Type B pancreatic cell (in vitro differentiated cells): ENCODE measurements at regions not wholly inside any gene's neighbourhood (a gene's known extent, or its start where the extent isn't known, plus 50 kb on each side); places are given as distances from the start of the nearest gene placed in this dataset.

Source experiments
- DNase-seq: peaks from one replicate; pipeline ENCODE4 v3.0.0; 2021; ENCODE audit warnings: mixed read lengths; ENCODE audit not compliant: unreplicated experiment; ENCODE audit errors: extremely low spot score
- H3K27ac Mint-ChIP-seq: 2 replicates; pipeline ENCODE4 v1.8.0; 2021; ENCODE audit warnings: mild to moderate bottlenecking, mixed read lengths
- H3K27me3 Mint-ChIP-seq: 2 replicates; pipeline ENCODE4 v1.8.0; 2021; ENCODE audit warnings: mixed read lengths
- H3K36me3 Mint-ChIP-seq: 2 replicates; pipeline ENCODE4 v1.8.0; 2021; ENCODE audit warnings: mixed read lengths
- H3K4me1 Mint-ChIP-seq: one replicate; pipeline ENCODE4 v1.8.0; 2021; ENCODE audit warnings: mixed read lengths; ENCODE audit not compliant: unreplicated experiment
- H3K4me3 Mint-ChIP-seq: 2 replicates; pipeline ENCODE4 v1.8.0; 2021; ENCODE audit warnings: mild to moderate bottlenecking, mixed read lengths
- H3K9me3 Mint-ChIP-seq: 2 replicates; pipeline ENCODE4 v1.8.0; 2021; ENCODE audit warnings: mixed read lengths
- TF ChIP-seq, protein P1 (sequence below): fragments of 200-600 bp; sonication (generic); conservative IDR thresholded peaks from 2 replicates; pipeline ENCODE4 v1.5.0; 2021; ENCODE audit warnings: antibody characterized with exemption, mild to moderate bottlenecking

DNA sequence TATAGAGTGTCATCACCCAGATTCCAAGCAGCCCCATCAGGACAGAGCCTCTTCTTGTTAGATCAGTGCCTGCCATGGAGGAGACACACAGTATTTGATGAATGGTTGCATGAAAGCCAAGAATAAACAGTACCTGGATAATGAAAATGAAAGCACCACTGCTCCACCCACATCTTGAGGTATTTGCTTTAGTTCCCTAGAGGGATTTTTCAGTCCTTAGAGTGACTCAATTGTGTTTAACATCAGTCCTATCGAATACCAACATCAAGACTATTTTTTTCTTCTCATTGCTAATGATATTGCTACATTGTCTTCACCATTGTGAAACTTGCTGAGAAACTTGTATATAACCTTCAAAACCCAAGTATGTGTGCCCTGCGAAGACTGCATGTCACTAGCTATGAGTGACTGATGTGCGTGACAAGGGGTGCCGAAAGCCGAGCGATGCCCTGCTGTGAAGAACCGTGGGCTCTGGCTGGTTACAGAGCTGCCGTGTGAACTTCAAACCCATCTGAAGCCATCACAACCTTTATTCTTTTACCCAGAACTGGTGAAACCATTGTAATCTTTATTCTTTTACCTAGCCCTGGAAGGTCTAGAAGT is 211.3 kb upstream of the FAT1 start:
- peak overlapping the region; percentile 89 for H3K27ac Mint-ChIP-seq
- H3K4me1 Mint-ChIP-seq = peaks cover 29% of the 10 kb centered on the region
- peak overlapping the region; percentile 38 for H3K4me3 Mint-ChIP-seq
- TF ChIP-seq, protein P1, sequence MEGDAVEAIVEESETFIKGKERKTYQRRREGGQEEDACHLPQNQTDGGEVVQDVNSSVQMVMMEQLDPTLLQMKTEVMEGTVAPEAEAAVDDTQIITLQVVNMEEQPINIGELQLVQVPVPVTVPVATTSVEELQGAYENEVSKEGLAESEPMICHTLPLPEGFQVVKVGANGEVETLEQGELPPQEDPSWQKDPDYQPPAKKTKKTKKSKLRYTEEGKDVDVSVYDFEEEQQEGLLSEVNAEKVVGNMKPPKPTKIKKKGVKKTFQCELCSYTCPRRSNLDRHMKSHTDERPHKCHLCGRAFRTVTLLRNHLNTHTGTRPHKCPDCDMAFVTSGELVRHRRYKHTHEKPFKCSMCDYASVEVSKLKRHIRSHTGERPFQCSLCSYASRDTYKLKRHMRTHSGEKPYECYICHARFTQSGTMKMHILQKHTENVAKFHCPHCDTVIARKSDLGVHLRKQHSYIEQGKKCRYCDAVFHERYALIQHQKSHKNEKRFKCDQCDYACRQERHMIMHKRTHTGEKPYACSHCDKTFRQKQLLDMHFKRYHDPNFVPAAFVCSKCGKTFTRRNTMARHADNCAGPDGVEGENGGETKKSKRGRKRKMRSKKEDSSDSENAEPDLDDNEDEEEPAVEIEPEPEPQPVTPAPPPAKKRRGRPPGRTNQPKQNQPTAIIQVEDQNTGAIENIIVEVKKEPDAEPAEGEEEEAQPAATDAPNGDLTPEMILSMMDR = no peak
- DNase-seq = no peak
- H3K36me3 Mint-ChIP-seq = no peaks in the 10 kb centered on the region
- peaks cover 5% of the 10 kb centered on the region for H3K9me3 Mint-ChIP-seq
- no peaks in the 10 kb centered on the region for H3K27me3 Mint-ChIP-seq

DNA sequence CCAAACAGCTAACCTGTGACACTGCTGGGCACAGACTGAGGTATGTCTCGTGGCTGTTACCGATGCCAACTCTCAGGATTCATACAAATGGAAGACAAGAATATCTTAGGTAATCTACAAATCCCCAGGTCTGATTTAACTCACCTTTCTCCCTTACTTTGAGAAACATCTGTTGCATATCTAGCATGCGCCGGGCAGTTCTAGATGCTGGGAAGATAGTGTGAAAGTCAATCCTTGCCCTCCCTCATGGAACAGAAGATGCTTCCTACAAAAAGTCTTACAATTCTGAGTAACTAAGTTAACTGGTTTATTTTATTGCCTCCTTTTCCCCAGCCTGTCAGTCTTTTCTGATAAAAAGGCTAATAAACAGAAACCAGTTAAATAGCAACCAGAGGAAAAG is 212.2 kb upstream of the FAT1 start:
- Mint-ChIP-seq H3K36me3 (no peaks in the 10 kb centered on the region), H3K27me3 (no peaks in the 10 kb centered on the region), H3K27ac (peak overlapping the region; percentile 89), H3K4me3 (no peak overlapping the region), H3K4me1 (peaks cover 29% of the 10 kb centered on the region), H3K9me3 (peaks cover 2% of the 10 kb centered on the region)
- TF ChIP-seq, protein P1 = no peak
- DNase-seq = no peak

DNA sequence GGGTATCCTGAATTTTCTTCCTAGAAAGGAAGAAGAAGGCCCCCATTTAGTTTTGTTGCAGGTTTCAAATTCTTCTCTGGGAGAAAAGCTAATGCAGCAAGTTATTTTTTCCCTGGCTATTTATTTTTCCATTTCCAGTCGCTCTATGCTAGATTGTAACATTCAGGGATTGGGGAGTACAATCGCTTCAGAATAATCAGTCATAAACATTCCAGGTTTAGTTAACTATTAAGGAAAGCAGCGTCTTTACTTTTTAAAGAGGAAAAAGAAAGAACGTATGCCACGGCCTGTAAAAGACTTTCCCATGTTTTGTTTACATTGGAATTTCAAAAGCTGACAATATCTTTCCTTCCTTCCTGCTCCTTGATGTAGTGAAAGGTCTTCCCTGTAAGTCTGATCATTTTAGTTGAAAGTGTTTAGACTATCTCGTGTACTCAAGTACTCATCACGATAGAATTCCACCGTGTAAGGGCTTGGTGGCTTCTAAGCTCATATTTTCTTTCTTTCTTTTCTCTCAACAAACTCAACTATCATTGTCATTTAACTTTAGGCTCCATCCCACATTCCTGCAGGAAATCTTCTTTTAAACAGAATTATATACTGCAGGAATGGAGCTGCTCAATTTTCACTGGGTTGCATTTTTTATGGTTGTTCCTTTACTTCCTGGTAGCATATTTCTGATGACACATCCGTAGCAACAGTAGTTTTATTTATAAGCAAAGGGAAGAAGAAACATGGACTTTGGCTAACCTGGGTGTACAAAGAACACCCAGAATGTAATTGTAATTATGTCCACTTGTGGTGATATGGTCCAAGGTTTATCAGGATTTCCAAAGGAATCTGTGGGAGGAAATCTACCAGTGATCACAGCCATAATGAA is 213.1 kb upstream of the FAT1 start:
- no peaks in the 10 kb centered on the region for H3K36me3 Mint-ChIP-seq
- TF ChIP-seq, protein P1 = no peak
- DNase-seq = no peak
- peaks cover 29% of the 10 kb centered on the region for H3K4me1 Mint-ChIP-seq
- H3K4me3 Mint-ChIP-seq = peak overlapping the region; percentile 12
- H3K27ac Mint-ChIP-seq = peak overlapping the region; percentile 95
- no peaks in the 10 kb centered on the region for H3K27me3 Mint-ChIP-seq
- no peaks in the 10 kb centered on the region for H3K9me3 Mint-ChIP-seq

DNA sequence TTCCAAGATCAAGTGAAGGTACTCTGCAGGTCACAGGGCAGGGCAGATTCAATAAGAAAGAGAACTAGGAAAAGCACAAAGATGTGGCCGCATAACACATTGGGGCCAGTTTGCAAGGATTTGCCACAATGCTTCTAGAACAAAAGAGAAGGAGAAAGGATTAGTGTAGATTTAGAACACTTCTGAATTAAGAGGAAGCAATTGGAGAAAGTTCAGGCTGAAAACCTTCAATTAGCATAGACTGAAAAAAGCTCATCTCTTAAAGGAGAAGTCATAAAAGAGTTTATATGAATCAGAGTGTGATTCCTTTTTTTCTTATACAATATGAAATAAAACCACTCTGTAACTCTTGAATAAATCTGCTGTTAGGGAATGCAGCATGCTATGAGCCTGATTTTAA is 215.6 kb upstream of the FAT1 start:
- Mint-ChIP-seq H3K36me3 (no peaks in the 10 kb centered on the region), H3K27ac (no peak overlapping the region), H3K4me3 (no peak overlapping the region), H3K4me1 (peaks cover 31% of the 10 kb centered on the region), H3K9me3 (no peaks in the 10 kb centered on the region), H3K27me3 (peaks cover 4% of the 10 kb centered on the region)
- TF ChIP-seq, protein P1 = no peak
- no peak for DNase-seq

DNA sequence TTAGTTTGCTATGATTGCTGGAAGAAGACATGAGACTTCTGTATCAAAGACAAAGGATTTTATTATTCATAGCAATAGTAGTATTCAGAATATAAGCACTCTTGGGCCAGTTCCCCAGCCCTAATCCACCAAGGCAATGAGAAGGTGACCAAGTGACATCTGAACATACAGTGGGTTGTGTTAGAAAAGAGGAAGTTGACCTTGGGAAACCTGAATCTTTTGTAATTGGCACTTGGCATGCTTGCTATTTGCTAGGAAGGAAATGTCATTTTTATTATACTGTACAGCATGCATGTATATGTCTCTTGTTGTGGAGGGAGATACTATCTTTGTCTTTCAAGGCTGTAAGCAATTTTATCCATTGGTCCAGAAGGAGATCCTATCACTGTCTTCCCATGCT is 216.1 kb upstream of the FAT1 start:
- no peak for DNase-seq
- Mint-ChIP-seq H3K9me3 (no peaks in the 10 kb centered on the region), H3K27ac (no peak overlapping the region), H3K4me3 (no peak overlapping the region), H3K36me3 (no peaks in the 10 kb centered on the region), H3K4me1 (peaks cover 25% of the 10 kb centered on the region), H3K27me3 (peaks cover 4% of the 10 kb centered on the region)
- TF ChIP-seq, protein P1 = no peak
